GM23248 (cell line): ENCODE measurements at regions not wholly inside any gene's neighbourhood (a gene's known extent, or its start where the extent isn't known, plus 50 kb on each side); places are given as distances from the start of the nearest gene placed in this dataset.
"Not testable (repeated sequence)": the region's sequence is repeated elsewhere in the genome, so short reads cannot be mapped to it uniquely, and the experiment has no call there.

Experiments
- EZH2 ChIP-seq: fragments of 200-600 bp; sonication (generic); IDR thresholded peaks from 2 replicates; pipeline ENCODE4 v1.6.1; 2018; ENCODE audit warnings: antibody characterized with exemption, mild to moderate bottlenecking; ENCODE audit not compliant: insufficient read depth, poor library complexity, severe bottlenecking
- EZH2phosphoT487 ChIP-seq: fragments of 200-600 bp; sonication (generic); IDR thresholded peaks from 2 replicates; pipeline ENCODE4 v1.6.1; 2018; ENCODE audit warnings: antibody characterized with exemption, moderate library complexity, mild to moderate bottlenecking, low read depth; ENCODE audit not compliant: insufficient read depth

DNA sequence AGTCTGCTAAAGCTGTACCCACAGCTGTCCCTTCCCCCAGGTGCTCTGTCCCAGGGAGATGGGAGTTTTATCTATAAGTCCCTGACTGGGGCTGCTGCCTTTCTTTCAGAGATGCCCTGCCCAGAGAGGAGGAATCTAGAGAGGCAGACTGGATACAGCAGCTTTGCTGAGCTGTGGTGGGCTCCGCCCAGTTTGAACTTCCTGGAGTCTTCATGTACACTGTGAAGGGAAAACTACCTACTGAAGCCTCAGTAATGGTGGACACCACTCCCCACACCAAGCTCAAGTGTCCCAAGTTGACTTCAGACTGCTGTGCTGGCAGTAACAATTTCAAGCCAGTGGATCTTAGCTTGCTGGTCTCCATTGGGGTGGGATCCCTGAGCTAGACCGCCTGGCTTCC is 75.3 kb downstream of the NFKBIZ start:
- not testable (repeated sequence) for TF ChIP-seq EZH2phosphoT487, EZH2
